NCI-H526 treated with DMSO at 0.1 percent for 48 hours (cell line): ENCODE measurements at regions not wholly inside any gene's neighbourhood (a gene's known extent, or its start where the extent isn't known, plus 50 kb on each side); places are given as distances from the start of the nearest gene placed in this dataset.

Experiments used
- DNase-seq: peaks from one replicate; lab custom pipeline; 2025; lab: John Stamatoyannopoulos, UW

DNA sequence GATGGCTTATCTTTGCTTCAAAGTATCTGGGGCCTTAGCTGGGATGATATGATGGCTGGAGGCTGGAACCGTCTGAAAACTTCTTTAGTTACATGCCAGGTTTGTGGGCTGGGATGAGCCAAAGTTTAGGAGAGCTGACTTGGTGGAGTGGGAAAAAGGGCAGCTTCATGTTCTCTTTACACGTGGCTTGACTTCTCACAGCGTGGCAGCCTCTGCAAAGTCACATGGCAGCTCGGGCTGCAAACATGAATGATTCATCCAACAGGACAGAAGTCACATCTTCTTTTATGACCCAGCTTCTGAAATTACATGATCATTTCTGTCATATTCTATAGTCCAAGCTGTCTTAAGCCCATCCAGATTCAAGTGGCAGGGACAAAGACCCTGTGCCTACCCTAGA, 176.0 kb downstream of the OLFM4 start:
- no peak for DNase-seq

DNA sequence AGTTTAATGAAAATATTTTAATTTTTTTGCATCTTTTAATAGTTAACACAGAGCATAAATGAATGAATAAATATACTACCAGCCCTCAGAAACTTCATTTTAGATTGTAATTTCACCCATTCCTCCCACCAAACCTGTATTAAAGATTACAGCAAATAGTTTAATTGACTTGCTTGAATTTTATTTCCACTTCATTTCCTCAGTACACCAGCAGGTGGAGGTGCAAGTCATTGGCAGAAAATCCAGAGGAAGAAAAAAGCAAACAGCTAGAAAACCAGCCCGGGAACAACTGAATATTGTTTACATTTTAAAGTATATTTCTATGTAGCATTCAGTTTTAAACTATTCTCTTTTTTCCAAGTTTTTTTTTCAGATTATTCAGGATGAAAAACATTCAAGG, 177.8 kb downstream of the OLFM4 start:
- DNase-seq, result peak; percentile 27

DNA sequence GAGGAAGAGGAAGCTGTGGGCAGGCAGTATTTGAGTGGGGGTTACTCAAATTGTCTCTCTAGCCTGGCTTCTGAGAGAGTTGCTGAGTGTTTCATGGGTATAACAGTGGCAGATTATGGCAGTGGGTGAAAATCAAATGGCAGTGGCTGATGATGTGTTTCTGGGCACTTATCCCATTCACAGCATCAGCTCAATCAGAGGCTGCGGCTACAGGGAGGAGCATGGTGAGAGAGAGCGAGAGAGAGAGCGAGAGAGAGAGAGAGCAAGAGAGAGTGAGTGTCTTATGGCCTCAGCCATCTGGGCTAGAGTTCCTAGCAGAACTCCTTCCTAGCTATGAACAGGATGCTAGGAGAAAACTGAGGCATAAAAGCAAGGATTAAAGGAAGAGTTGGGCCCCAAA, 178.9 kb downstream of the OLFM4 start:
- DNase-seq, result no peak

DNA sequence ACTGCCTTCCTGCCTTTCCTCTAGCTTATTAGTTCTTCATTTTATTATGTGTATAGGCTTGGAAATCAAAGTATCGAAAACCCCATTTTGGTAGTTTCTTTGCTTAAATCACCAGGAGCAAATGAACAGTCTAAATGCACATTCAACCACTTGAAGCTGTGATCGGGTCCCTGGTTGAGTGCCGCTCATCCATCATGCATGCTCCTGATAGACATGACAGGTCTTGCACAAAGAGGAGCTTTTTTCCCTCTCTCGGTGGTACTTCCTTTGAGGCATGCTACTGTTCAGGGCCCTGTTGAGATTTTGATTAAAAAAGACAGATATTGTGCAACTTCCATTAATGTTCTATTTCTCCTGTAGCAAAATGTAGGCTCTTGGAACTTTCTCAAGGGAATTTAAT, 185.8 kb downstream of the OLFM4 start:
- no peak for DNase-seq

DNA sequence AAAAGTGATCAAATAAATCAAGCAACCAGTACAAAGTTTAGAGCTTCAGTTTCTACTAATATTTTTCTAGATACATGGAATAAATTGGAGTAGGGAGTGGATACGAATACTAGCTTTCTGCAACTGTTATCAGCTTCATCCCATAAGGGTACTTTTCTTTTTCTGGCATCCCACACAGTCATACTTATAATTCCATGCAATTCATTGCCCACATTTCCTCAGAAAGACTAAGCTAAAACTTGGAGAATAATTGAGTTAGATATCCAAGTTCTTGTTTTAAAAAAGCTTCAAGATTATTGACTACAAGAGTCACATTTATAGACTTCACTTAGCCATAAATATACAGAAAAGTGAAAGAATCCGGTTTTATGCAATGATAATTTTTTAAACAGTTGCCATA, 186.9 kb downstream of the OLFM4 start:
- DNase-seq, result no peak

DNA sequence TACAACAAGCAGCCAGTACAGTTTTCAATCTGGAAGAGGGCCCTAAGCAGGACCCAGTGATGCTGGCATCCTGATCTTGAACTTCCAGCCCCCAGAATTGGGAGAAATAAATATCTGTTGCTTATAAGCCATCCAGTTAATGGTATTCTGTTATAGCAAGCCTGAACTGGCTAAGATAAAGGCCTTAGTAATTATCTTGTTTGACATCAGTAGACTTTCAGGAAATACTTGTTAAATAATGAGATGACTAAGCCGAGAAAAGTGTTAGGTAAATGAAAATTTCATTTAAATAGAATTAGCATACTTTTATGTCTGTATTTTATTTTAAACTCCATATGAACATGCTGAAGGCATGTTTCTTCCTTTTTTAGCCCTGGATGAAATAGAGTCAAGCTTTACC, 188.2 kb downstream of the OLFM4 start:
- no peak for DNase-seq

DNA sequence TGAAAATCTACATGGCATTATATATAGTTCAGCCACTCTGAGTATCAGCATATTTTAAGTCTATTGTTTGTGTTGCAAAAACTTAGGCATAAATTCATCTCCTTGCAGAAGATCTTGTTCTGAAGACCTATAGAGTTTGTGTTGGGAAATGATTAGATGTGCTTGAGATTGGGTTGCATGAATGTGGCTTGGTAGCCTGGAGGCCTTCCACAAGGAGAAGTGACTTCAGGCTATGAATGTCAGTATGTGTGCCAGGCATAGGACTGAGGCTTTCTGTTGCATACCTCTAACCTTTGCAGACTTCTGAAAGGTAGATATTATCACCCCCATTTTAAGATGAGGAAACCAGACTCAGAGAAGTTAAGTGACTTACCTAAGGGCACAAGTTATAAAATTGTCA, 188.6 kb downstream of the OLFM4 start:
- DNase-seq, result no peak

DNA sequence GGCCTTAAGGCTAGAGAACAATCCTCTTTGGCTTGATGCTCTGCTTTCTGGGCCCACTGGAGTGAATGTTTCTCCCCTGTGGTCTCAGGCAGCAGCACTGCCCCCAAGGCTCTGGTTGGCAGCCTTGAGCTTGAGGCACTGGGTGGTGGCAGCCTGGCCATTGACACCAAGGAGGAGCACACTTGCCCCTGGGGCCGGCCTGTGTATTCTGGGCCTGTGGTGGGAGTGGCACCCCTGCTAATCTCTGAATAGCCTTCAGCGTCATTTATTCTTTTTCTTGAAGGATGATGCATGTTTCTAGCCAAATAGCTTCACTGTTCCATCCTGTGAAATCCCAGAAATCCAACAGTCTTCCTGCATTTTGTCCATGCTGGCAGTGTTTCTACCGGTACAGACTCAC, 191.4 kb downstream of the OLFM4 start:
- no peak for DNase-seq

DNA sequence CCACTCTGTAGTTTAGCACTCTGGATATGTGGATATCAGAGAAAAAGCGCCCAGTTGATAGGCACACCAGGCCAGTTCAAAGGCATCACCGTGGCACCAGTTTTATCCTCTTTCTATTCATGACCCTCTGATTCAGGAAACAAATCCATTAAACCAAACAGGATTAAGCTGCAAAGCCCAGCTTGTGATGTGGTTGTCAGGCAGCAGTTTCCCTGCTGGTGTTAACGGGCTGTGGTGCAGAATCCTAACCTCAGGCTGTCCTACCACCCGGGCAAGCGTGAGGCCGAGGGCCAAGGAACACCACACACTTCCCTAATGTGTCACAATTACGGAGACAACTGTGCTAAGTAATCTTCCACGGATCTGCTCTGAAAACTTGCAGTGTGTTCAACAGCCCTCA, 209.1 kb downstream of the OLFM4 start:
- no peak for DNase-seq

DNA sequence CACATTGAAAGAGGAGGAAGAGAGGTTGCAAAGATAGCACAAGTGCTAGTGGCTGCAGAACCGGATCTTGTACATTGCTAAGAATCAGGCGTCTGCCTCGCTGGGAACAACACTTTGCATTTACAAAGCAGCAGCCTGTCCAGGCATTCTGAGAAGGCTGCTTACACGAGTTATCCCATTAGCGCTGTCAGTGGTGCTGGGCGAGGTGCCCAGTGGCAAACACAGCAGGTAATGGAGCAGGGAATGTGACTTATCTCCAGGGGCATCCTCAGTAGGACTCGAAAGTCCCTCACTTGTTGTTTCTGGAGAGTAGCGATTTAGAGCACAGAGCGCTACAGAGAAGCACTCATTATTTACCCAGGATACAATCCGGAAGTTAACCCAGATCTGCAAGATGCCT, 209.6 kb downstream of the OLFM4 start:
- peak; percentile 74 for DNase-seq

DNA sequence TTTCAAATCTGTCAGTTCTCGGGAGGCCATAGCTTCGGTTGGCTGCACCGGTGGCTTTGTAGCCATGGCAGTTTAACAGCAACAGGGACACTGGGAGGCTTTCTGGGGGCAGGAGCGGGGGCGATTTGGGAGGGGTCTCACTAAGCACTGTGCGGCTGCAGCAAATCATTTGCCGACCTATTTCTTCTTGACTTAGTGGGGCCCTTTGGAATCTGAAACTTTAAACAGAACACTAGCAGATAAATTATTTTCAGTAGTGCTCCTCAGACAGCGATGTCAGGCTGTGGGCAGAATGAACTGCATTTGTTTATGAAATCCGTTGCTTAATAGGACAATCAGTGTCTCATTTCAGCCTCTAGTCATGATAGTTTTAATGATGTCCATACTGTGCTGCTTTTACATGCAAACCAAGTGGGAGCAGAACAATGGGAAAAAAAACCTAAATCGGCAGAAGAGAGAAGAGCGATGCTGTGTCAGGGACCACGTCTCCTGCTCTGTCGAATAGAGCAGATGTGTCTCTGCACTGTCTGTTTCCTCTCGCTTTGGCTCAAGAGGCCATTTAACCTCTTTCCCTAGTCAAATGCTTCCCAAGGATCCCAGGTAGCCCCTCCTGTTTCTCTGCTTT, 211.9 kb downstream of the OLFM4 start:
- peak; percentile 97 for DNase-seq

DNA sequence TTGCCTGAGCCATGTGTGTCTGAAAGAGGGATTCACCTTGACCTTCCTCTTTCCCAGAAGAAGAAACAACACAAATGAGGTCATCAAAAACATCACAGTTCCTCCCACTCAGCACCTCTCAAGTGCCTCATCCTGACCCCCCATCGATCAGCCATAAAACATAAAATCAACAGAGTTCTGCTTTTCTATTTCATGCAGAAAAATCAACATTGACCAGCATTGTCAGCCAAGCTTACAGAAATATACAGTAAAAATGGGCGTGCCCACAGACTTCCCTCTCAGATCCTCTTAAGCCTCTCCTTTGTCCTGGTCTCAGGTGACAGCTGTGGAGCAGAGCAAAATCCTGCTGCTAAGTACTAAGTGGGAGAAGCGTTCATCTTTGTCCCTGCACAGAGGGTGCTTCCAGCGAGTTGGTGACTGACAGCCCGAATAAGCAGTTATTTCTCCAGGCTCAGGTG, 213.3 kb downstream of the OLFM4 start:
- DNase-seq, result peak; percentile 52

DNA sequence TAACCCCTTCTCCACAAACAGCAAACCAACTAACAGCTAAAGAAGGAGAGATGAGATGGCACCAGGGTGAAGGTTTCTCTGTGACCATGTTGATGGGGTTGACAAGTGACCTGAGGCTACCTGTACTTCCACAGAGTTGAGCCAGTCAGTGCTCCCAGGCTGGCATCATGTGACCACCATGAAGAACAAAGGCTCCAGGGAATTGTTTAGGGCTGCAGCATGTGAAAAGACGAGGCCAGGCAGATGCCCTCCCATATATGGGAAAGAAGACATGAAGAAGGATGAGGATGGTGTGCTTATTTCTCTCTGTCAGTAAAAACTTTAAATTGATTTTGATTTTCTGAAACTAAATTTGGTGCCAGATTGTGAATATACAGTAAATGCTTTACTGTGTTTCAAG, 220.6 kb downstream of the OLFM4 start:
- DNase-seq, result no peak

DNA sequence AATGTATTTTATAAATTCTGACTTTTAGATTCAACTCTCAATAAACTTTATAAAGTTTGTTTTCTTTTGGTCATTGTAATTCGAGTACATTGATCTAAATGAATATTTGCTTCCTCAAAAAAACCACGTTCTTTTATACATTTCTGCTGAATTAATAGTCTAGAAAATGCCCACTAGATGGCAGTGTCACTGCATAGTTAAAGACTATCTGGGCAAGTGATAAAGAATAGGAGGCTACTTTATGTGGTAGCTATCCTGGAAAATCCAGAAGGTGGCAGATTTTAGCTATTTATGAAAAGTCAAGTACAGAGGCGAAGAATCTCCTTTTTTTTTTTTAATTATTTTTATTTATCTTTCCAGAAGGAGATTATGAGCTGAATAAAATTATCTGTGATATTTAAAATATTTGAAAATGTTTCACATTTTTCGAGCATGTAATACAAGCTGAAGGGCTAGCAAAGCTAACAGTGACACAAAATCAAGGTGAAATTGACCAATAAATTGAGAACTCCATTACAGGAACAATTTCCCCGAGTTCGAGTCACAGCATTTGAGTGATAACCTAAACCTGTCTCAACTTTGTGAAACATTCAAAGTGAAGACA, 221.8 kb downstream of the OLFM4 start:
- peak; percentile 81 for DNase-seq

DNA sequence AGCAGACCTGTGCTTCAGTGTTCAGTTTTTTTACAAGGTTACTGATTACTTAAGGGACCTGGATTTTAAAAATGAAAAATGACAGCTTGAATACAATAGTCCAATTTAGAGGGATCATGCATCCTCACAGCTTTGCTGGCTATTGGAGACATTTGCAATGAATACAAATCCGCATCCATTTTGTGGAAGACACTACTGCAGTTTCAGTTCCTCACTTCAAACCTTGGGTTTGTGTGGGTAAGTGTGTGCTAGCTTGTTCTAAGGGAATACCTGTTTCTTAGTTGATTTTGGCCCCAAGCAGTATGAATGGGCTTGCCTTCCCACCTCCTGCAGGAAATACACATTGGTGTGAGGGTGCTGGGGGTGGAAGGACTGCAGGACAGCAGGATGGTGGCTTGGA, 222.4 kb downstream of the OLFM4 start:
- no peak for DNase-seq

DNA sequence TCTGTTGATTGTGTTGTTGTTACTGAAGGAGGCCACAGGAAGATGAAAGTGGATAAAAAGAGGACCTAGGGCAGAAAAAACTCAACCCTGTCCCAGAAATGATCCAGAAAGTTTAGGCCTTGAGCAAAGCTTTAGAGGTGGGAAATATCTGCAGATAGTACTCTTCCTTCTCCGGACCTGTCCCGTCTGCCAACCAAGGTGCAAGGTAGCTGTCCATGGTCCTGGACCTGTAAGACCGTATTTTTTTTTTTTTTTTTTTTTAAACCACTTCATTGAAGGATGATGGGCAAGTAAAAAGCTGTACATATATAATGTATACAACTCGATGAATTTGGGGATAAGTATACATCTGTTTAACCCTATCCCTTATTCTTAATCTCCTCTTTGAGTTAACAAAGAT, 225.9 kb downstream of the OLFM4 start:
- no peak for DNase-seq

DNA sequence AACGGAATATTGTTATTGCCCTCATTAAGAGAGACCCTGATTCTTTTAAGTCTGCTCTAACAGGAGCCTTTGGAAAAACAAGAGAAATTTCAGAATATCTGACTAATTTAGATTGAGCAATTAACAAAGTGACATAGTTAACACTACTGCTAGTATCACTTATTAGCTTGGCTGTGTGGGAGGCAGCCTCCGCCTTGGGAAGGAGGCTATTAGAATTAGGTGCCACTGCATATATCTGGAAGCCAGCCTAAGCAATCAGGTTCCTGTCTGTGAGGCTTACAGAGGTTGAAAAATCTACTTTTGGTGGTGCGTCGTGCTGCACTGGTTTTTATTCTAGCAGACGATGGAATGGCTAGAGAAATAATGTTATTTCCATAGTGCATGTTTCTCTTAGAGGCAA, 227.2 kb downstream of the OLFM4 start:
- DNase-seq, result no peak

DNA sequence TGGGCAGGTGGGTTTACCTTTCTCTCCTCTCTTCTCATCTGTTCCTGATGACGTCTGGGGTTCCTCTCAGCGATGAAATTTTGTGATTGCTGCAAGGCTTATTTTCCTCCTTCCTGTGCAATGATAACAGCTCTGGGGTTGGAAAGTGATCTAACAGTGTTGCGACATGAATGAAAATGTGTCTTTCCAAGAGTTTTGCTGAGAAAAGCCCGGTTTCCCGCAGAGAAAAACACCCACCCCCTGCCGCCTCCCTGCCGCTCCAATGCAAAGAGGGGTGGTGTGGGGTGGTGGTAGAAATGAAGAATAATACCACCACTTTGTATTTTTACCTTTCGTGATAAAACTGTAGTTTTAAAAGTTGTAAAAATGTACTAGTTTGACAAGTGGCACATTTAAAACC, 232.0 kb downstream of the OLFM4 start:
- no peak for DNase-seq

DNA sequence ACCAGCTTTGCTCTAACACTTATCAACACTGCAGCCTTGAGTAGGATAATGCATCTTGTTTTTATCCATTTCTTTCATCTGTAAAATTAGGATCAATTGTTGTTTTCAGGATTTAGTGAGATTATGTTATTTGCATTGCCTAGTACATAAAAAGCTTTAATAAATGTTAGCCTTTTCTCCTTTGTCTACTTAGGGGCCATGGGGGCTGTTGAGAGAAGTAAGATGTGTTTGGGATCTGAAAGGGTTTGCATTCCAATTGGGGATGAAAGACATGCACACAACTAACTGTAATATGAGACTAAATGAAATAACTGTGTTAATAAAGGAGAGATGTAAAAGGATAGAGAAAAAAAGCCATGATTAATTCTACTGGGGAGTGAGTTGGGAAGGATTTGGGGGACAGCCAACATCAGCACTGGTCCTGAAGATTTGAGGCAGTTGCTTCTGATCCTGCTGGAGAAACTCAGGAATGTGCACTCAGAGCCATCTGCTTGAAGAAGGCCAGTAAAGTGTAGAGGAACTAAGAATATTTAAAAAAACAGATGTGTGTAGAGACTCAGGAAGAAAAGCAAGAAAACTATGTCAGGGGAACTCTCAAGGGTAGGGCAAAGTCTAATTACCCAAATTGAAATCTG, 236.3 kb downstream of the OLFM4 start:
- DNase-seq, result no peak

DNA sequence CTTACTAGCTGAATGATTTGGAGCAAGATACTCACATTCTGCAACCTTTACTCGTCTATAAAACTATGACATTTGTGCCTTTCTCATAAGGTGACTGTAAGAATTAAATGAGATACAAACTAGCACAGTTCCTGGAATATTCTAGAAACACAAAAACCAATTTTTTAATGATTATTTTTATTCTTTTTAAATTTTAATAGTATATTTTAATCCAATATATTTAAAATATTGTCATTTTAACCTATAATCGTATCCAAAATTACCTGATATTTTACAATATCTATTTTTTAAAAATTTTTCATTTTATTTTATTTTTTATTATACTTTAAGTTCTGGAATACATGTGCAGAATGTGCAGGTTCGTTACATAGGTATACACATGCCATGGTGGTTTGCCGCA, 238.1 kb downstream of the OLFM4 start:
- no peak for DNase-seq

DNA sequence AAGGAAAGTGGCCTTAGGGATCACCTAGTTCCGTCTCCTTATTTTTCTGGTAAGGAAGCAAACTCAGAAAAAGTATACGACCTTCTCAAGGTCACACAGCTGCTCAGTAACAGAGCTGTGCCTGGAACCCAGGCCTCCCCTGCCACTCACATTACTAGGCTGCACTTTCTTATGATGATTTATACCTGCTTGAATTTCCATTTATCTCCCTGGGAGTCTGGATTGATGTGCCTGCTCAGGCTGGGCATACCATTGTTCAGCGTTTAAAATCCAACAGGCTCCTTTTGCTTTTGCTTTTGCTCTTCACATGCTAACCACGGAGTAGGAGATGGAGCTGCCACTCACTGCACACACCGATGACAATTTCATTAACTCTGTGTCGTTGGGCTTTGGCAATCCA, 241.0 kb downstream of the OLFM4 start:
- DNase-seq, result no peak

DNA sequence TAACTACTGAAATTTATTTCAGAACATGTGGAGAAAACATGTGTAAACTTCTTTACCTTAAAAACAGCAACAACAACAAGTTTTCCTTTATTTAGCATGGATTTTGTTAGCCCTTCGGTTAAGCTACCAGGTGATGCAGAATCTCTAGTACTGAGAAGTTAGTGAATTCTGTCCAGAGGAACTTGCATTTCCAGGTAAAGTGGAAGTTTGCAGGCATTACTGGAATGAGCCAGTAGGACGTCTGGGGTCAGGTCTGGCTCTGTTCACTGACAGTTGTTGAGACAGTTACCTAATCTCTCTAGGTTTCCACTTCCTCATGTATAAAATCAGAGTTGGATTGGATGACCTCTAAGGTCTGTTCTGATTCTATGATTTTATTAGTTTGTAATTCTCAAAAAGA, 244.3 kb downstream of the OLFM4 start:
- no peak for DNase-seq

DNA sequence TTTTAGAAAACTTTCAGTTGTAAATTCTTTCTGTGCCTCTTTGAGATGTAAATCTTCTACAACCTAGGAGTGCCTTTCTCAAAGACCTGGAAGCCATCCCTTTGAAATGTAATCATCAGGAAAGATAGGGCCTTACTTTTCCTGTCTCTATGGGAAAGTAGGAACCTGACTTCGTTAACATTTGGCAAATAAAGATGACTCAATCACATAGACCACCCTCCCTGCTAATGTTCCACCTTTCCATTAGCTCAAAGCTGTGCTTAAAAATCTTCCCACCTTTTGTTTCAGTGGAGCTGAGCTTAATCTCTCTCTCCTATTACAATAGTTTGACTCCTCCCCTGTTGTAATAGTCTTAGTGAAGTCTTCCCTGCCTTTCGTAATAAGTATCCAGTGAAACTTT, 247.7 kb downstream of the OLFM4 start:
- no peak for DNase-seq

DNA sequence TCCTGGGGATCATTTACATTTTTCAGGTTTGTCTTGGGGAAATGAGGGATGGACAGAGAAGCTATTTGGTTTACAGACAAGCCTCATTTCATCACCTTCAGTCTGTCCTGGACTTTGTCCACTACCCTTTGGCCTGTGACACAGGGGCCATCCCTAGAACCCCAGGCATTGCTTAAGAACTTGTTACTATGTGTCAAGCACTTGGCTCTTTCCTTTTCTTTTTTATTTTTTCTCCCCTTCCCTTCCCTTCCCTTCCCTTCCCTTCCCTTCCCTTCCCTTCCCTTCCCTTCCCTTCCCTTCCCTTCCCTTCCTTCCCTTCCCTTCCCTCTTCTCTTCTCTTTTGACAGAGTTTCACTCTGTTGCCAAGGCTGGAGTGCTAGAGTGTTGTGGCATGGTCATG, 253.1 kb downstream of the OLFM4 start:
- no peak for DNase-seq
